OCI-LY1 (cell line): ENCODE measurements at regions not wholly inside any gene's neighbourhood (a gene's known extent, or its start where the extent isn't known, plus 50 kb on each side); places are given as distances from the start of the nearest gene placed in this dataset.

ENCODE experiments used
- H2AFZ ChIP-seq: fragments of 200-600 bp; sonication (generic), shearing (Covaris generic); 2 replicates; pipeline ENCODE4 v1.6.0; 2014; ENCODE audit warnings: antibody characterized with exemption, mild to moderate bottlenecking, low read length
- H3F3A ChIP-seq: fragments of 200-600 bp; sonication (generic), shearing (Covaris generic); 2 replicates; pipeline ENCODE4 v1.6.0; 2014; ENCODE audit warnings: mild to moderate bottlenecking, antibody characterized with exemption, low read length, moderate library complexity; ENCODE audit not compliant: insufficient read depth
- H3K27ac ChIP-seq: fragments of 200-600 bp; sonication (generic); 2 replicates; pipeline ENCODE4 v1.5.1; 2014; ENCODE audit warnings: low read length, mixed run types, mild to moderate bottlenecking, low read depth; ENCODE audit not compliant: poor library complexity, severe bottlenecking
- H3K27me3 ChIP-seq: fragments of 200-600 bp; sonication (generic); 2 replicates; pipeline ENCODE4 v1.6.0; 2014; ENCODE audit warnings: antibody characterized with exemption, mild to moderate bottlenecking, low read length, moderate library complexity; ENCODE audit not compliant: insufficient read depth
- H3K36me3 ChIP-seq: fragments of 200-600 bp; sonication (generic); 2 replicates; pipeline ENCODE4 v1.6.1; 2014; ENCODE audit warnings: mild to moderate bottlenecking, antibody characterized with exemption, low read length, moderate library complexity, mixed read lengths; ENCODE audit not compliant: insufficient read depth
- H3K4me1 ChIP-seq: fragments of 200-600 bp; sonication (generic); 2 replicates; pipeline ENCODE4 v1.5.1; 2014; ENCODE audit warnings: mild to moderate bottlenecking, low read length, moderate library complexity; ENCODE audit not compliant: insufficient read depth, severe bottlenecking
- H3K4me2 ChIP-seq: fragments of 200-600 bp; sonication (generic), shearing (Covaris generic); 2 replicates; pipeline ENCODE4 v1.6.1; 2014; ENCODE audit warnings: low read length
- H3K4me3 ChIP-seq: fragments of 200-600 bp; sonication (generic); 2 replicates; pipeline ENCODE4 v1.5.1; 2014; ENCODE audit warnings: low read length, low read depth, mild to moderate bottlenecking, mixed read lengths; ENCODE audit not compliant: poor library complexity, severe bottlenecking
- H3K79me2 ChIP-seq: fragments of 200-600 bp; shearing (Covaris generic); 2 replicates; pipeline ENCODE4 v1.6.1; 2016; ENCODE audit warnings: mixed run types, low read length, mixed read lengths; ENCODE audit not compliant: insufficient read depth
- H3K9ac ChIP-seq: fragments of 200-600 bp; sonication (generic), shearing (Covaris generic); 2 replicates; pipeline ENCODE4 v1.6.1; 2014; ENCODE audit warnings: mild to moderate bottlenecking, low read length, mixed read lengths
- H3K9me2 ChIP-seq: fragments of 200-600 bp; sonication (generic), shearing (Covaris generic); 2 replicates; pipeline ENCODE4 v1.6.1; 2014; ENCODE audit warnings: low read depth, mild to moderate bottlenecking, low read length, mixed read lengths
- H3K9me3 ChIP-seq: fragments of 200-600 bp; shearing (Covaris generic); 2 replicates; pipeline ENCODE4 v1.6.1; 2014; ENCODE audit warnings: low read length, mixed read lengths
- H4K20me1 ChIP-seq: fragments of 200-600 bp; sonication (generic), shearing (Covaris generic); 2 replicates; pipeline ENCODE4 v1.6.0; 2016; ENCODE audit warnings: mild to moderate bottlenecking, low read length; ENCODE audit not compliant: insufficient read depth
- EZH2 ChIP-seq: fragments of 200-600 bp; sonication (generic), shearing (Covaris generic); IDR thresholded peaks from 2 replicates; pipeline ENCODE4 v1.8.0; 2017; ENCODE audit warnings: borderline replicate concordance, mixed run types, mild to moderate bottlenecking, antibody characterized with exemption, low read length, moderate library complexity, mixed read lengths
- TF ChIP-seq, protein P1 (sequence below): fragments of 200-600 bp; sonication (generic), shearing (Covaris generic); IDR thresholded peaks from 2 replicates; pipeline ENCODE4 v1.5.1; 2017; ENCODE audit warnings: mild to moderate bottlenecking, antibody characterized with exemption, low read length, moderate library complexity, mixed read lengths

DNA sequence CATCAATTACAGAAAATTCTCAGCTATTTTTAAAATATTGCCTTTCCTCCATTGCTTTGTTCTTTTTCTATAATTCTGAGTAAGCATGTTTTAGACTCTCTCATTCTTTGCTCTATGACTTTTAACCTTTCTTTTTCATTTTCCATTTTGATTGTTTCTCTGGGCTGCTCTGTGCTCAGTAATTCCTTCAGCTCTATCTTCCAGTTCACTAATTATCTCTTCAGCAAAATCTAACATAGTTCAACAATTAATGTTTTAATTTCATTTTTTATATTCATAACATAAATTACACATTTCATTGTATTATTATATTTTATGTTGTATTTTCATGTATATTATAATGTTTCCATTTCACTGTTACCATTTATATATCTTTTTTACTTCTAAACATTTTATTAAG is 198.8 kb upstream of the NOX3 start:
- Histone ChIP-seq H2AFZ (no peak overlapping the region), H3K4me1 (no peaks in the 10 kb centered on the region), H3K9me2 (no peaks in the 10 kb centered on the region; the same call in 1 of the 2 replicates), H3K9ac (no peak overlapping the region), H3K4me3 (no peak overlapping the region), H3K9me3 (no peaks in the 10 kb centered on the region), H3F3A (no peaks in the 10 kb centered on the region), H3K36me3 (no peaks in the 10 kb centered on the region), H4K20me1 (no peaks in the 10 kb centered on the region), H3K27ac (no peak overlapping the region), H3K4me2 (no peak overlapping the region), H3K79me2 (no peaks in the 10 kb centered on the region), H3K27me3 (0 out of 2 replicates have a peak, but pooled peaks cover 3% of the 10 kb centered on the region)
- no peak for TF ChIP-seq EZH2
- TF ChIP-seq, protein P1, sequence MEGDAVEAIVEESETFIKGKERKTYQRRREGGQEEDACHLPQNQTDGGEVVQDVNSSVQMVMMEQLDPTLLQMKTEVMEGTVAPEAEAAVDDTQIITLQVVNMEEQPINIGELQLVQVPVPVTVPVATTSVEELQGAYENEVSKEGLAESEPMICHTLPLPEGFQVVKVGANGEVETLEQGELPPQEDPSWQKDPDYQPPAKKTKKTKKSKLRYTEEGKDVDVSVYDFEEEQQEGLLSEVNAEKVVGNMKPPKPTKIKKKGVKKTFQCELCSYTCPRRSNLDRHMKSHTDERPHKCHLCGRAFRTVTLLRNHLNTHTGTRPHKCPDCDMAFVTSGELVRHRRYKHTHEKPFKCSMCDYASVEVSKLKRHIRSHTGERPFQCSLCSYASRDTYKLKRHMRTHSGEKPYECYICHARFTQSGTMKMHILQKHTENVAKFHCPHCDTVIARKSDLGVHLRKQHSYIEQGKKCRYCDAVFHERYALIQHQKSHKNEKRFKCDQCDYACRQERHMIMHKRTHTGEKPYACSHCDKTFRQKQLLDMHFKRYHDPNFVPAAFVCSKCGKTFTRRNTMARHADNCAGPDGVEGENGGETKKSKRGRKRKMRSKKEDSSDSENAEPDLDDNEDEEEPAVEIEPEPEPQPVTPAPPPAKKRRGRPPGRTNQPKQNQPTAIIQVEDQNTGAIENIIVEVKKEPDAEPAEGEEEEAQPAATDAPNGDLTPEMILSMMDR: no peak

DNA sequence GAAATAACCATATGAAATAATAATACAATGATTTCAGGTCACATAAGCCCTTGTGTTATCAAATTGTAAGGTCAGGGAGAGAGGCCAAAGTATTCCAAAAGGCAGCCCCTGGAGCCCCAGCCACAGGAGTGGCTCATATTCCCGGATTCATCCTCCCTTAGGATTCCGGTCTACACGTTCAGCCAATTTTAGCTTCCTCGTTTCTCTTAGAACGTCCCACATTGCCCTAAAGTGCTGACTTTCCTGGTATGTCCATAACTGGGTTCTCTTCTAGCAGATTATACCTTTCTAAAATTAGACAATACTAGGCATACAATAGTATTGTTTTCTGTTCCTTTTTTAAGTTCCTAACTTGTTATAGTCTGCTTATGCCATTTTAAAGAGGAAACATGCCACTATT is 192.7 kb upstream of the NOX3 start:
- no peaks in the 10 kb centered on the region for H3F3A ChIP-seq
- no peak overlapping the region for H3K4me3 ChIP-seq
- H3K4me2 ChIP-seq: no peak overlapping the region
- no peaks in the 10 kb centered on the region for H3K4me1 ChIP-seq
- no peak overlapping the region for H2AFZ ChIP-seq
- no peaks in the 10 kb centered on the region; the same call in 1 of the 2 replicates for H3K27me3 ChIP-seq
- no peaks in the 10 kb centered on the region for H3K9me3 ChIP-seq
- H3K9me2 ChIP-seq: no peaks in the 10 kb centered on the region; the same call in 1 of the 2 replicates
- H3K9ac ChIP-seq: no peak overlapping the region
- H3K79me2 ChIP-seq: no peaks in the 10 kb centered on the region
- H4K20me1 ChIP-seq: no peaks in the 10 kb centered on the region
- H3K36me3 ChIP-seq: no peaks in the 10 kb centered on the region
- H3K27ac ChIP-seq: no peak overlapping the region
- TF ChIP-seq, protein P1: no peak
- TF ChIP-seq EZH2: no peak

DNA sequence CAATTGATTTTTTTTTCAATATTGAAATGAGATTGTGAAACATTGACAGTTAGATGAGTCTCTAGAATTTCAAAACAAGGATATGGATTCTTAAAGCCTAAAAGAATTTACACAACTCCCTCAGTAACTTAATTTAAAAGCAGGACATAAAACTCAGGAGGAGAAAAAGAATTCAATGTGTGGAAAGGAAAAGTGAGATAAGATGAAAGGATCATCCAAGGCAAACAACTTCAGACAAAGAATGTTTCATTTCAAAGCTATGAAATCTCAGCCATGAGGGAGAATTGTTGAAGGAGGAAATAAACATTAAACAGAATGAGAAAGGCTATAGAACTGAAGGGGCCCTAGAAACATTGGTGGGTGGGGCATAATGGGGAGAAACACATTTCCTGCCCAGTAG is 191.7 kb upstream of the NOX3 start:
- no peak overlapping the region for H3K4me3 ChIP-seq
- H3K4me2 ChIP-seq: no peak overlapping the region
- H3K79me2 ChIP-seq: no peaks in the 10 kb centered on the region
- no peaks in the 10 kb centered on the region for H3F3A ChIP-seq
- H2AFZ ChIP-seq: no peak overlapping the region
- no peaks in the 10 kb centered on the region for H3K9me3 ChIP-seq
- H3K27me3 ChIP-seq: no peaks in the 10 kb centered on the region; the same call in 1 of the 2 replicates
- H3K36me3 ChIP-seq: no peaks in the 10 kb centered on the region
- H3K9me2 ChIP-seq: no peaks in the 10 kb centered on the region; the same call in 1 of the 2 replicates
- no peaks in the 10 kb centered on the region for H4K20me1 ChIP-seq
- H3K4me1 ChIP-seq: no peaks in the 10 kb centered on the region
- no peak overlapping the region for H3K9ac ChIP-seq
- H3K27ac ChIP-seq: no peak overlapping the region
- TF ChIP-seq EZH2: no peak
- TF ChIP-seq, protein P1: no peak
